ENCODE measurements at regions not wholly inside any gene's neighbourhood (a gene's known extent, or its start where the extent isn't known, plus 50 kb on each side); places are given as distances from the start of the nearest gene placed in this dataset.

GRCh38 chr2:15786003-15786654, 154.2 kb upstream of the MYCN start:
- TF ChIP-seq, protein P1, sequence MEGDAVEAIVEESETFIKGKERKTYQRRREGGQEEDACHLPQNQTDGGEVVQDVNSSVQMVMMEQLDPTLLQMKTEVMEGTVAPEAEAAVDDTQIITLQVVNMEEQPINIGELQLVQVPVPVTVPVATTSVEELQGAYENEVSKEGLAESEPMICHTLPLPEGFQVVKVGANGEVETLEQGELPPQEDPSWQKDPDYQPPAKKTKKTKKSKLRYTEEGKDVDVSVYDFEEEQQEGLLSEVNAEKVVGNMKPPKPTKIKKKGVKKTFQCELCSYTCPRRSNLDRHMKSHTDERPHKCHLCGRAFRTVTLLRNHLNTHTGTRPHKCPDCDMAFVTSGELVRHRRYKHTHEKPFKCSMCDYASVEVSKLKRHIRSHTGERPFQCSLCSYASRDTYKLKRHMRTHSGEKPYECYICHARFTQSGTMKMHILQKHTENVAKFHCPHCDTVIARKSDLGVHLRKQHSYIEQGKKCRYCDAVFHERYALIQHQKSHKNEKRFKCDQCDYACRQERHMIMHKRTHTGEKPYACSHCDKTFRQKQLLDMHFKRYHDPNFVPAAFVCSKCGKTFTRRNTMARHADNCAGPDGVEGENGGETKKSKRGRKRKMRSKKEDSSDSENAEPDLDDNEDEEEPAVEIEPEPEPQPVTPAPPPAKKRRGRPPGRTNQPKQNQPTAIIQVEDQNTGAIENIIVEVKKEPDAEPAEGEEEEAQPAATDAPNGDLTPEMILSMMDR (IDR thresholded peaks at IDR 0.05), result no peak
- H3K4me3 ChIP-seq, result no peak overlapping the region
- H3K27ac ChIP-seq, result no peak overlapping the region
- DNase-seq (ENCODE audit: low spot score), result no peak

DNA sequence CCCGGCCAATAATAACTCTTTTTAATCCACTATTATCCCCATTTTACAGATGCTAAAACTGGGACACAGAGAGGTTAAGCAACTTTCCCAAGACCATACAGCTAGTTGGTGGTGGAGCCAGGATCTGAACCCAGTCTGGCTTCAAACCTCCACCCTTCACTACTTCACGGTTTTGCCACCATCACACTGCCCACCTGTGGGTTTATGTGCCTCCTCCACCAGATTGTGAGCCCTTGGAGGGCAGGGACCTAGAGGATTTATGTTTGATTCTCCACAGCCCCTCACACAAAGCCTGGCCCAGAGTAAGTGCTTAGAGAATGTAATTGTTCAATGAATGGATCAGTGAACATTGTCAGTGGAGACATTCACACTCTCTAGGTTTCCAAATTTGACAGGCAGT, 153.4 kb upstream of the MYCN start:
- TF ChIP-seq, protein P1 (IDR thresholded peaks at IDR 0.05), result no peak
- H3K27ac ChIP-seq, result no peak overlapping the region
- no peak for DNase-seq (ENCODE audit: low spot score)
- H3K4me3 ChIP-seq, result no peak overlapping the region

GRCh38 chr2:15787535-15788454, 152.6 kb upstream of the MYCN start:
- DNase-seq (ENCODE audit: low spot score), result no peak
- Histone ChIP-seq H3K27ac (no peak overlapping the region), H3K4me3 (no peak overlapping the region)
- TF ChIP-seq, protein P1 (IDR thresholded peaks at IDR 0.05), result no peak

GRCh38 chr2:15788455-15788829, 151.9 kb upstream of the MYCN start:
- H3K27ac ChIP-seq, result no peak overlapping the region
- no peak for DNase-seq (ENCODE audit: low spot score)
- TF ChIP-seq, protein P1 (IDR thresholded peaks at IDR 0.05), result no peak
- H3K4me3 ChIP-seq, result no peak overlapping the region

DNA sequence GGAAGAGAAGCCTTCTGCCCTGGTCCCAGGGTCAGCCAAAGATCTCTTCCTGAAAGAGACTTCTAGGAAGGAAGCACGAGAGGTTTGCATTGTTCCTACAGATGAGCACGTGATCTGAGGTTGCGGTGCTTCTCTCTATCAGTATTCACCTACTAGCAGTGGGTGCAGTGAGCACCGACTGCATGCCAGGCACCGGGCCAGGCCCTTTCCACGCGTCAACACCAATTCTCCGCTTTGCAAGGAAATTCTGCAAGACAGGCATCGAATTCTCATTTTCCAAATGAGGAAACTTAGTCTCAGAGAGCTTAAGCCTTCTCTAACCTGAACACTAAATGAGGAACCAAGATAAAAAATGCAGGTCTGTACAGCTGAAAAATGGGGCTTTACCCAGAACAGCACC, 151.5 kb upstream of the MYCN start:
- no peak for DNase-seq (ENCODE audit: low spot score)
- H3K4me3 ChIP-seq, result no peak overlapping the region
- TF ChIP-seq, protein P1 (IDR thresholded peaks at IDR 0.05), result no peak
- no peak overlapping the region for H3K27ac ChIP-seq

GRCh38 chr2:15789381-15790062, 150.8 kb upstream of the MYCN start:
- DNase-seq (ENCODE audit: low spot score), result no peak
- Histone ChIP-seq H3K27ac (no peak overlapping the region), H3K4me3 (no peak overlapping the region)
- TF ChIP-seq, protein P1 (IDR thresholded peaks at IDR 0.05), result no peak
